ENCODE measurements at regions not wholly inside any gene's neighbourhood (a gene's known extent, or its start where the extent isn't known, plus 50 kb on each side); places are given as distances from the start of the nearest gene placed in this dataset.

- ATAC-seq: no peak
- ChIA-PET CTCF (no interaction called here), POLR2A (ENCODE audit: unreplicated experiment) (no interaction called here)
- Histone ChIP-seq H4K20me1 (ENCODE audit: low read length) (no peaks in the 10 kb centered on the region), H3K36me3 (ENCODE audit: low read depth, low read length) (no peaks in the 10 kb centered on the region), H3K27me3 (ENCODE audit: low read length) (no peaks in the 10 kb centered on the region), H3K79me2 (ENCODE audit: low read length) (no peaks in the 10 kb centered on the region), H3K9ac (ENCODE audit: low read length) (no peak overlapping the region), H2AFZ (ENCODE audit: low read length) (no peak overlapping the region), H3F3A (ENCODE audit: low read length, unreplicated experiment) (no peaks in the 10 kb centered on the region), H3K4me3 (ENCODE audit: low read length) (no peak overlapping the region), H3K4me2 (ENCODE audit: low read length) (no peak overlapping the region), H3K27ac (ENCODE audit: low read length) (no peak overlapping the region), H3K9me2 (replicated peaks; ENCODE audit: low read length) (no peaks in the 10 kb centered on the region), H3K4me1 (ENCODE audit: insufficient read depth, low read length) (no peaks in the 10 kb centered on the region), H3K9me3 (ENCODE audit: low read length) (no peaks in the 10 kb centered on the region)
- intact Hi-C loops (cut with micrococcal nuclease): no loop called here
- TF ChIP-seq EZH2phosphoT487 (IDR thresholded peaks at IDR 0.05; ENCODE audit: borderline replicate concordance, low read length) (no peak), CTCF (conservative IDR thresholded peaks at IDR 0.05; ENCODE audit: low read depth, low read length) (no peak), EZH2 (IDR thresholded peaks at IDR 0.05; ENCODE audit: low read length, unreplicated experiment) (no peak)
- no peak for DNase-seq
- no TSS peak for BruUV-seq (replicated peaks)
Measured at GRCh38 chr16:52631711-52632110, 84.8 kb upstream of the TOX3 start.

- ATAC-seq: no peak
- no peaks in the 10 kb centered on the region for H3K79me2 ChIP-seq (ENCODE audit: low read length)
- H3K4me3 ChIP-seq (ENCODE audit: low read length): no peak overlapping the region
- no peak for TF ChIP-seq EZH2phosphoT487 (IDR thresholded peaks at IDR 0.05; ENCODE audit: borderline replicate concordance, low read length)
- no peak for TF ChIP-seq CTCF (conservative IDR thresholded peaks at IDR 0.05; ENCODE audit: low read depth, low read length)
- no peak for TF ChIP-seq EZH2 (IDR thresholded peaks at IDR 0.05; ENCODE audit: low read length, unreplicated experiment)
- H3K9me3 ChIP-seq (ENCODE audit: low read length): no peaks in the 10 kb centered on the region
- H3K4me2 ChIP-seq (ENCODE audit: low read length): no peak overlapping the region
- no peaks in the 10 kb centered on the region for H3K36me3 ChIP-seq (ENCODE audit: low read depth, low read length)
- no peaks in the 10 kb centered on the region for H3F3A ChIP-seq (ENCODE audit: low read length, unreplicated experiment)
- H3K9ac ChIP-seq (ENCODE audit: low read length): no peak overlapping the region
- H3K27me3 ChIP-seq (ENCODE audit: low read length): no peaks in the 10 kb centered on the region
- no peaks in the 10 kb centered on the region for H3K9me2 ChIP-seq (replicated peaks; ENCODE audit: low read length)
- intact Hi-C loops (cut with micrococcal nuclease): no loop called here
- no peak overlapping the region for H2AFZ ChIP-seq (ENCODE audit: low read length)
- no TSS peak for BruUV-seq (replicated peaks)
- CTCF ChIA-PET: no interaction called here
- H4K20me1 ChIP-seq (ENCODE audit: low read length): no peaks in the 10 kb centered on the region
- no peak for DNase-seq
- H3K4me1 ChIP-seq (ENCODE audit: insufficient read depth, low read length): no peaks in the 10 kb centered on the region
- H3K27ac ChIP-seq (ENCODE audit: low read length): no peak overlapping the region
- POLR2A ChIA-PET (ENCODE audit: unreplicated experiment): no interaction called here
Measured at GRCh38 chr16:52630711-52631110, 83.8 kb upstream of the TOX3 start.

- no peak for ATAC-seq
- H3K27me3 ChIP-seq (ENCODE audit: low read length): no peaks in the 10 kb centered on the region
- no peak overlapping the region for H3K9ac ChIP-seq (ENCODE audit: low read length)
- no peaks in the 10 kb centered on the region for H3K79me2 ChIP-seq (ENCODE audit: low read length)
- no peaks in the 10 kb centered on the region for H3K9me3 ChIP-seq (ENCODE audit: low read length)
- H4K20me1 ChIP-seq (ENCODE audit: low read length): no peaks in the 10 kb centered on the region
- no peak overlapping the region for H3K4me2 ChIP-seq (ENCODE audit: low read length)
- intact Hi-C loops (cut with micrococcal nuclease): no loop called here
- no TSS peak for BruUV-seq (replicated peaks)
- ChIA-PET POLR2A (ENCODE audit: unreplicated experiment) (no interaction called here), CTCF (no interaction called here)
- no peak for TF ChIP-seq EZH2 (IDR thresholded peaks at IDR 0.05; ENCODE audit: low read length, unreplicated experiment)
- no peaks in the 10 kb centered on the region for H3K36me3 ChIP-seq (ENCODE audit: low read depth, low read length)
- H3K4me1 ChIP-seq (ENCODE audit: insufficient read depth, low read length): no peaks in the 10 kb centered on the region
- DNase-seq: no peak
- no peaks in the 10 kb centered on the region for H3F3A ChIP-seq (ENCODE audit: low read length, unreplicated experiment)
- no peak overlapping the region for H2AFZ ChIP-seq (ENCODE audit: low read length)
- no peak overlapping the region for H3K4me3 ChIP-seq (ENCODE audit: low read length)
- no peaks in the 10 kb centered on the region for H3K9me2 ChIP-seq (replicated peaks; ENCODE audit: low read length)
- H3K27ac ChIP-seq (ENCODE audit: low read length): no peak overlapping the region
Measured at GRCh38 chr16:52629296-52629695, 82.4 kb upstream of the TOX3 start.

Measured in PC-3 (cell line).